SK-N-SH (cell line): ENCODE measurements at regions not wholly inside any gene's neighbourhood (a gene's known extent, or its start where the extent isn't known, plus 50 kb on each side); places are given as distances from the start of the nearest gene placed in this dataset.

Experiments
- CTCF ChIA-PET: fragments of 300-600, 350-600 bp; formaldehyde crosslinking; extraction: SDS; loops from one replicate; lab custom pipeline; 2021; lab: Yijun Ruan, JAX
- POLR2A ChIA-PET: fragments of 350-600 bp; sonication (Branson Sonifier 250); formaldehyde crosslinking; extraction: SDS; loops from one replicate; lab custom pipeline; 2020; ENCODE audit warnings: antibody characterized with exemption, inconsistent platforms; lab: Yijun Ruan, JAX
- DNase-seq: peaks from one replicate; pipeline ENCODE4 v3.0.0; 2012
- H2AFZ ChIP-seq: fragments of 200-600 bp; sonication (generic); 2 replicates; pipeline ENCODE4 v1.8.1; 2016; ENCODE audit warnings: antibody characterized with exemption, mild to moderate bottlenecking, low read depth
- H3F3A ChIP-seq: fragments of 200-600 bp; sonication (generic); replicated peaks from 2 replicates; pipeline ENCODE3; 2016; ENCODE audit warnings: antibody characterized with exemption, mild to moderate bottlenecking; ENCODE audit not compliant: insufficient read depth
- H3K27ac ChIP-seq, 2 experiments: fragments of 200-500 bp in 1 of 2; fragments of 200-600 bp in 1 of 2; sonication (Bioruptor generic) in 1 of 2; sonication (generic), shearing (Covaris generic) in 1 of 2; 2 replicates each; pipeline versions ENCODE4 v1.5.1 to v1.6.1; 2014 to 2016; ENCODE audit warnings: low read depth in 2 of 2, inconsistent platforms in 1 of 2, low read length in 1 of 2, mild to moderate bottlenecking in 1 of 2, mixed read lengths in 1 of 2
- H3K27me3 ChIP-seq: fragments of 200-600 bp; sonication (generic), shearing (Covaris generic); 2 replicates; pipeline ENCODE4 v1.6.1; 2016; ENCODE audit warnings: mixed run types; ENCODE audit not compliant: insufficient read depth
- H3K36me3 ChIP-seq, 2 experiments: fragments of 200-500 bp in 1 of 2; fragments of 200-600 bp in 1 of 2; sonication (Bioruptor generic) in 1 of 2; sonication (generic) in 1 of 2; replicated peaks in 1 of 2; 2 replicates each; pipeline versions ENCODE3 to v1.5.1; 2014 to 2016; ENCODE audit warnings: low read length in 1 of 2, mild to moderate bottlenecking in 1 of 2; ENCODE audit not compliant: insufficient read depth in 2 of 2, control insufficient read depth in 1 of 2
- H3K4me1 ChIP-seq, 2 experiments: fragments of 200-500 bp in 1 of 2; fragments of 200-600 bp in 1 of 2; sonication (Bioruptor generic) in 1 of 2; sonication (generic), shearing (Covaris generic) in 1 of 2; 2 replicates each; pipeline versions ENCODE4 v1.5.1 to v1.6.1; 2014 to 2016; ENCODE audit warnings: low read depth in 1 of 2, low read length in 1 of 2, mixed run types in 1 of 2; ENCODE audit not compliant: insufficient read depth in 2 of 2, control insufficient read depth in 1 of 2
- H3K4me2 ChIP-seq: fragments of 200-600 bp; sonication (generic), shearing (Covaris generic); 2 replicates; pipeline ENCODE4 v1.6.1; 2017; ENCODE audit warnings: mixed run types
- H3K4me3 ChIP-seq, 2 experiments: fragments of 200-500 bp in 1 of 2; fragments of 200-600 bp in 1 of 2; sonication (Bioruptor generic) in 1 of 2; sonication (generic), shearing (Covaris generic) in 1 of 2; 2 replicates each; pipeline versions ENCODE4 v1.5.1 to v1.8.1; 2014 to 2016; ENCODE audit warnings: low read depth in 2 of 2, inconsistent platforms in 1 of 2, low read length in 1 of 2, mild to moderate bottlenecking in 1 of 2, mixed read lengths in 1 of 2, moderate library complexity in 1 of 2
- H3K79me2 ChIP-seq: fragments of 200-600 bp; sonication (generic); 2 replicates; pipeline ENCODE4 v1.8.1; 2017; ENCODE audit warnings: mild to moderate bottlenecking; ENCODE audit not compliant: insufficient read depth
- H3K9ac ChIP-seq: fragments of 200-600 bp; sonication (generic); 2 replicates; pipeline ENCODE4 v1.6.1; 2017; ENCODE audit warnings: mixed run types
- H3K9me2 ChIP-seq: fragments of 200-600 bp; sonication (generic); 2 replicates; pipeline ENCODE4 v1.6.1; 2017; ENCODE audit warnings: mixed run types
- H3K9me3 ChIP-seq: fragments of 200-600 bp; sonication (generic); 2 replicates; pipeline ENCODE4 v1.6.1; 2017; ENCODE audit warnings: mixed run types, mild to moderate bottlenecking, moderate library complexity
- H4K20me1 ChIP-seq: fragments of 200-600 bp; sonication (generic); 2 replicates; pipeline ENCODE4 v1.6.1; 2017; ENCODE audit warnings: mild to moderate bottlenecking, mixed run types; ENCODE audit not compliant: insufficient read depth
- CHD2 ChIP-seq: fragments of 150-350 bp; IDR thresholded peaks from 2 replicates; pipeline ENCODE4 v1.6.1; 2018; ENCODE audit warnings: low read length; ENCODE audit not compliant: partially characterized antibody
- ELF1 ChIP-seq: IDR thresholded peaks from 2 replicates; pipeline ENCODE4 v1.4.0; 2012
- EP300 ChIP-seq, 2 experiments: IDR thresholded peaks; 2 replicates each; pipeline versions ENCODE4 v1.4.0 to v1.6.1; 2012; ENCODE audit warnings: borderline replicate concordance in 1 of 2, low read depth in 1 of 2, low read length in 1 of 2
- EZH2phosphoT487 ChIP-seq: fragments of 200-600 bp; sonication (generic); IDR thresholded peaks from 2 replicates; pipeline ENCODE4 v1.6.1; 2017; ENCODE audit warnings: low read depth, mixed run types, mild to moderate bottlenecking, antibody characterized with exemption, moderate library complexity, borderline replicate concordance
- FOXJ3 ChIP-seq: sonication (generic); formaldehyde crosslinking; IDR thresholded peaks from 2 replicates; pipeline ENCODE4 v1.5.1; 2020; ENCODE audit warnings: mild to moderate bottlenecking, missing genetic modification reagents
- FOXM1 ChIP-seq: IDR thresholded peaks from 2 replicates; pipeline ENCODE4 v1.4.0; 2012; ENCODE audit warnings: low read depth, mild to moderate bottlenecking
- GATA2 ChIP-seq: sonication (generic); formaldehyde crosslinking; IDR thresholded peaks from 2 replicates; pipeline ENCODE4 v1.5.0; 2020; ENCODE audit warnings: mild to moderate bottlenecking, missing genetic modification reagents
- JUND ChIP-seq: IDR thresholded peaks from 2 replicates; pipeline ENCODE4 v1.4.0; 2012
- MEF2A ChIP-seq: IDR thresholded peaks from 2 replicates; pipeline ENCODE4 v1.4.0; 2012; ENCODE audit warnings: low read depth, borderline replicate concordance
- RAD21 ChIP-seq: IDR thresholded peaks from 2 replicates; pipeline ENCODE4 v1.6.1; 2012; ENCODE audit warnings: mild to moderate bottlenecking, low read length
- RCOR1 ChIP-seq: fragments of 150-350 bp; IDR thresholded peaks from 2 replicates; pipeline ENCODE4 v1.6.1; 2017; ENCODE audit warnings: antibody characterized with exemption, low read length
- SMC3 ChIP-seq: IDR thresholded peaks from 2 replicates; pipeline ENCODE4 v1.6.1; 2012; ENCODE audit warnings: low read depth, low read length, improper control_type of control experiment
- YY1 ChIP-seq: IDR thresholded peaks from 2 replicates; pipeline ENCODE4 v1.4.0; 2012; ENCODE audit warnings: low read depth, mild to moderate bottlenecking
- WGBS: methylation state at CpG from one replicate; pipeline ENCODE4 v1.1.6; 2017; ENCODE audit warnings: low lambda C conversion rate; 5-methylcytosine and 5-hydroxymethylcytosine counted together
- TF ChIP-seq, protein P1 (sequence below): IDR thresholded peaks from 2 replicates; pipeline ENCODE4 v1.4.0; 2012; ENCODE audit warnings: low read depth
- TF ChIP-seq, protein P2 (sequence below): IDR thresholded peaks from 2 replicates; pipeline ENCODE4 v1.4.0; 2012; ENCODE audit warnings: low read depth, borderline replicate concordance
- TF ChIP-seq, protein P3 (sequence below): IDR thresholded peaks from 2 replicates; pipeline ENCODE4 v1.6.1; 2012; ENCODE audit warnings: mild to moderate bottlenecking, low read depth, low read length, moderate library complexity

DNA sequence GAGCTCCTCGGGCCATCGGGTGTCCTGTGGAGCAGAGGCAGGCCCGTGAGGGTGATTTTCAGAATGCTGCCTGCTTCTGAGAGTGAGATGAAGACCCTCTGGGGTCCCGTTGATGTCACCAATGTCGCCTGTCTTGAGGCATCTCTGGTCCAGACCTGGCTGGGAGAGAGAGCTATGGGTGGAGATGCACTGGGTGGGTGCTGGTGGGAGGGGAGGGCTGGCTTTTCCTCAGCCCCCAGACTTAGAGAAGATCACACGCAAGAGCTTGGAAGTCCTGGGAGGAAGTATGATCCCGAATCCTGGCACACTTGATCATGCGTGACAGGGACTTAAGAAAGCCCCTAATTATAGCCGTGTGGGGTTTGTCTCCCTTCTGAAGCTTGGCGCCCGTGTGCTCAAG lies 103.2 kb upstream of the CD93 start:
- no peak for DNase-seq

More for the DNA sequence above, 103.2 kb upstream of the CD93 start:
- TF ChIP-seq RAD21 (no peak), YY1 (no peak), MEF2A (no peak), RCOR1 (no peak), JUND (no peak), CHD2 (no peak), FOXM1 (no peak), EZH2phosphoT487 (no peak), ELF1 (no peak), EP300 (IDR thresholded peaks at IDR 0.05; ENCODE audit: borderline replicate concordance in 1 of 2, low read depth in 1 of 2, low read length in 1 of 2) (no peak), FOXJ3 (CRISPR knock-in tag) (no peak), GATA2 (CRISPR knock-in tag) (no peak), SMC3 (no peak)
- TF ChIP-seq, protein P1, sequence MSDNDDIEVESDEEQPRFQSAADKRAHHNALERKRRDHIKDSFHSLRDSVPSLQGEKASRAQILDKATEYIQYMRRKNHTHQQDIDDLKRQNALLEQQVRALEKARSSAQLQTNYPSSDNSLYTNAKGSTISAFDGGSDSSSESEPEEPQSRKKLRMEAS: no peak
- TF ChIP-seq, protein P2, sequence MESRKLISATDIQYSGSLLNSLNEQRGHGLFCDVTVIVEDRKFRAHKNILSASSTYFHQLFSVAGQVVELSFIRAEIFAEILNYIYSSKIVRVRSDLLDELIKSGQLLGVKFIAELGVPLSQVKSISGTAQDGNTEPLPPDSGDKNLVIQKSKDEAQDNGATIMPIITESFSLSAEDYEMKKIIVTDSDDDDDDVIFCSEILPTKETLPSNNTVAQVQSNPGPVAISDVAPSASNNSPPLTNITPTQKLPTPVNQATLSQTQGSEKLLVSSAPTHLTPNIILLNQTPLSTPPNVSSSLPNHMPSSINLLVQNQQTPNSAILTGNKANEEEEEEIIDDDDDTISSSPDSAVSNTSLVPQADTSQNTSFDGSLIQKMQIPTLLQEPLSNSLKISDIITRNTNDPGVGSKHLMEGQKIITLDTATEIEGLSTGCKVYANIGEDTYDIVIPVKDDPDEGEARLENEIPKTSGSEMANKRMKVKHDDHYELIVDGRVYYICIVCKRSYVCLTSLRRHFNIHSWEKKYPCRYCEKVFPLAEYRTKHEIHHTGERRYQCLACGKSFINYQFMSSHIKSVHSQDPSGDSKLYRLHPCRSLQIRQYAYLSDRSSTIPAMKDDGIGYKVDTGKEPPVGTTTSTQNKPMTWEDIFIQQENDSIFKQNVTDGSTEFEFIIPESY: no peak
- TF ChIP-seq, protein P3, sequence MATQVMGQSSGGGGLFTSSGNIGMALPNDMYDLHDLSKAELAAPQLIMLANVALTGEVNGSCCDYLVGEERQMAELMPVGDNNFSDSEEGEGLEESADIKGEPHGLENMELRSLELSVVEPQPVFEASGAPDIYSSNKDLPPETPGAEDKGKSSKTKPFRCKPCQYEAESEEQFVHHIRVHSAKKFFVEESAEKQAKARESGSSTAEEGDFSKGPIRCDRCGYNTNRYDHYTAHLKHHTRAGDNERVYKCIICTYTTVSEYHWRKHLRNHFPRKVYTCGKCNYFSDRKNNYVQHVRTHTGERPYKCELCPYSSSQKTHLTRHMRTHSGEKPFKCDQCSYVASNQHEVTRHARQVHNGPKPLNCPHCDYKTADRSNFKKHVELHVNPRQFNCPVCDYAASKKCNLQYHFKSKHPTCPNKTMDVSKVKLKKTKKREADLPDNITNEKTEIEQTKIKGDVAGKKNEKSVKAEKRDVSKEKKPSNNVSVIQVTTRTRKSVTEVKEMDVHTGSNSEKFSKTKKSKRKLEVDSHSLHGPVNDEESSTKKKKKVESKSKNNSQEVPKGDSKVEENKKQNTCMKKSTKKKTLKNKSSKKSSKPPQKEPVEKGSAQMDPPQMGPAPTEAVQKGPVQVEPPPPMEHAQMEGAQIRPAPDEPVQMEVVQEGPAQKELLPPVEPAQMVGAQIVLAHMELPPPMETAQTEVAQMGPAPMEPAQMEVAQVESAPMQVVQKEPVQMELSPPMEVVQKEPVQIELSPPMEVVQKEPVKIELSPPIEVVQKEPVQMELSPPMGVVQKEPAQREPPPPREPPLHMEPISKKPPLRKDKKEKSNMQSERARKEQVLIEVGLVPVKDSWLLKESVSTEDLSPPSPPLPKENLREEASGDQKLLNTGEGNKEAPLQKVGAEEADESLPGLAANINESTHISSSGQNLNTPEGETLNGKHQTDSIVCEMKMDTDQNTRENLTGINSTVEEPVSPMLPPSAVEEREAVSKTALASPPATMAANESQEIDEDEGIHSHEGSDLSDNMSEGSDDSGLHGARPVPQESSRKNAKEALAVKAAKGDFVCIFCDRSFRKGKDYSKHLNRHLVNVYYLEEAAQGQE: no peak
- H3K36me3 ChIP-seq: no peaks in the 10 kb centered on the region
- CTCF ChIA-PET: no interaction called here
- H3K9me2 ChIP-seq: no peaks in the 10 kb centered on the region
- H3K9ac ChIP-seq: no peak overlapping the region
- H4K20me1 ChIP-seq: no peaks in the 10 kb centered on the region
- POLR2A ChIA-PET: no interaction called here
- WGBS: 29% methylated on average over 11 of the region's 11 CpGs
- H3F3A ChIP-seq: no peaks in the 10 kb centered on the region
- peaks cover 14% of the 10 kb centered on the region; the same call in 1 of the 2 replicates for H3K27me3 ChIP-seq
- no peaks in the 10 kb centered on the region for H3K4me1 ChIP-seq
- H3K27ac ChIP-seq: no peak overlapping the region
- no peaks in the 10 kb centered on the region for H3K79me2 ChIP-seq
- H3K9me3 ChIP-seq: no peaks in the 10 kb centered on the region
- H3K4me2 ChIP-seq: no peak overlapping the region
- H3K4me3 ChIP-seq: no peak overlapping the region
- H2AFZ ChIP-seq: no peak overlapping the region
